ENCODE measurements at regions not wholly inside any gene's neighbourhood (a gene's known extent, or its start where the extent isn't known, plus 50 kb on each side); places are given as distances from the start of the nearest gene placed in this dataset.

DNA sequence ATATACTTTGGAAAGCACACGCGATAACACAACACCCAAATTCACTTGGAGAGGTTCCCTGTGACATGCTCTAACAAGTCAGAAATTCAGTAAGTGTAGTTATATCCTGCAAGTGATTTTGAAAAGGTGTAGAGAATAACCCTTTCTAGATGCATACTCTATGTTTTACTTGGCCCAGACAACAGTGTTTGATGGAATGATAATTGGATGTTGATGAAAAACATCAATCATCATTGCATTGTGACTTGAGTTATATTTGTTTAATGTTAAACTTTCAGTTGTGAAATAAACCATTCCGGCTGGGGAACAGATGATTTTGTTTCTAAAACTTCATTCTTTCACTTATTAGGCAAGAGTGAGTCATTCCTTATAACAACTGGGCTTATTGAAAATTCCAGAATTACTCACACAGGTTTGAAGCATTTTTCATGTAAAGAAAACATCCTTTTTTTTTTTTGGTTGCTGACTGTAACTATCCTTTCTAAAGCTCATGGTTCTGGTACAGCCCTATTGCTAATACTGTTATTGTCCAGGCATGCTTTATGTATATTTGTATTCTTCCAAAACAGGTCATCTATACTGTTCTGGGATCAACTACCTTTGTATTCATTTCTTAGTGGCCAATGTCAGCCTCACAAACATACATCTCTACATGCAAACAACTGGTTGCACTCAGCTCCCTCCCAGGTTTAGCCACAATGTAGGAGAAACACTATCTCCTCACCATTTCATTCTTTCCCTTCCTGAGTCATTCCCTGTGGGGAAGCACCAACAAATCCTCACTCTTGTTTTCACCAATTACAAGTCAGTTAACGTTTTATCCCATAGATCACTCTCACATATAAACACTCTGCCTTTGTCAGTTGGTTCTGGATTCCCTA, 121.2 kb upstream of the LRIG3 start:
- no peaks in the 10 kb centered on the region for H3K9me3 ChIP-seq
- no peak for TF ChIP-seq Cebpa-rat (IDR thresholded peaks at IDR 0.05)
- H4K20me1 ChIP-seq = no peaks in the 10 kb centered on the region
- no peak overlapping the region for H3K4me2 ChIP-seq
- no peak overlapping the region for H3K27ac ChIP-seq
- no peaks in the 10 kb centered on the region for H3K4me1 ChIP-seq
- H3K9ac ChIP-seq = no peak overlapping the region
- H3K27me3 ChIP-seq = no peaks in the 10 kb centered on the region
- no peak overlapping the region for H3K4me3 ChIP-seq
- H3K36me3 ChIP-seq = no peaks in the 10 kb centered on the region

DNA sequence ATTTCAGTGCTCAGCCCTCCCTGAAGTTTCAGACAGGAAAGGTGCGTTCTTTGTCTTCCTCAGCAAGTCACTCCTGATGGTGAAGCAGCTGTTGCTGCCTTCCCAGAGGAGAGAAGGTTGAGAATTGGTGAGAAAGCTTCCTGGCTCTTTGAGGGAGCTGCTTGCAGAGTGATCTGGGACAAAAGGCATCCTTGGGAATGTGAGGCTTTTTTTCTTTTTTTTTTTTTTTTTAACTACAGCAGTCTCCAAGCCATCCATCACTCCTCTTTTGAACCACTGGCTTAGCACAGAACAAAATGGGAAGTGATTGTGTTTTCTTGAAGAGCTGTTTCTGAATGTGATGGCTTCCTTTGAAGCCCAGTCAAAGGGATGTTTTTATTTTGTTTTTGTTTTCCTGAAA, 120.4 kb upstream of the LRIG3 start:
- Histone ChIP-seq H3K4me3 (no peak overlapping the region), H3K36me3 (no peaks in the 10 kb centered on the region), H3K27ac (no peak overlapping the region), H3K4me1 (no peaks in the 10 kb centered on the region), H3K27me3 (no peaks in the 10 kb centered on the region), H3K9ac (no peak overlapping the region), H3K9me3 (no peaks in the 10 kb centered on the region), H4K20me1 (no peaks in the 10 kb centered on the region), H3K4me2 (no peak overlapping the region)
- TF ChIP-seq Cebpa-rat (IDR thresholded peaks at IDR 0.05) = no peak

DNA sequence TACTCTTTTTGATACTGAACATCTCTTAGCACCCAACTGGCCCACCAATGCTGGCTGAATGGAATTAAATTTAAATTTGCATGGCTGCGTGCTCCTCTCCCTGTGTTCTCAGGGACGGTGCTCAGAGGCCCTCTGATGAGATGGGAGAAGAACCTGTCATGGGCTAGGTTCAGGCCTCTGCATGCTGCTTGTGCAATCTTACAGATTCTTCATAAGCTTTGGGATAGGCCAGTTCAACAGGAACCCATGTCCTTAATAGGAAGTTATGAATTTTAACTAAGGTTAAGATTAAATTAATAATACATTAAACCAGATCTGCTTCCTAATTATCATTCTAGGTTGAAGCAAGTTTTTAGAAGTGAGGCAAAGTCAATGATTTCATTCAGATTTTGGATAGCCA, 119.7 kb upstream of the LRIG3 start:
- Histone ChIP-seq H3K36me3 (no peaks in the 10 kb centered on the region), H3K4me3 (no peak overlapping the region), H3K4me2 (no peak overlapping the region), H3K9ac (no peak overlapping the region), H3K27me3 (no peaks in the 10 kb centered on the region), H3K27ac (no peak overlapping the region), H4K20me1 (no peaks in the 10 kb centered on the region), H3K4me1 (no peaks in the 10 kb centered on the region), H3K9me3 (no peaks in the 10 kb centered on the region)
- no peak for TF ChIP-seq Cebpa-rat (IDR thresholded peaks at IDR 0.05)

DNA sequence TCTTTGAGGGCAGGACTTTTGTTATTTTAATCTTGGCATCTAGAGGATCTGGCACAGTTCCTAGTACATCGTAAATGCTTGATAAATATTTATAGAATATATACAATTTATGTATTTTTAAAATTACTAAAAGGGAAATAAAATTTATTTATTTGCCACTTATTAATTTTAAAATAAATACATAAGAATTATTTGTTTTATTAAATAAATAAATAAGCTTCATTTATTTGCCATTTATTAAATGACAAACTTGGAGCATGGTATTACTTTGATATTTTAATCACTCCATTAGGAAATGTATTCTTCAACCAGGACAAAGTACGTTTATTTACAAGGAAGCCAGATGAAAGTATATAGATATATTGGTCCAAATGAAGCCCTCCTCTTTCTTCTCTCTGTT, 118.7 kb upstream of the LRIG3 start:
- H3K4me1 ChIP-seq = no peaks in the 10 kb centered on the region
- no peak overlapping the region for H3K4me2 ChIP-seq
- H3K27ac ChIP-seq = no peak overlapping the region
- no peaks in the 10 kb centered on the region for H3K36me3 ChIP-seq
- H3K9ac ChIP-seq = no peak overlapping the region
- TF ChIP-seq Cebpa-rat (IDR thresholded peaks at IDR 0.05) = no peak
- H3K27me3 ChIP-seq = no peaks in the 10 kb centered on the region
- H3K4me3 ChIP-seq = no peak overlapping the region
- H3K9me3 ChIP-seq = no peaks in the 10 kb centered on the region
- H4K20me1 ChIP-seq = no peaks in the 10 kb centered on the region

DNA sequence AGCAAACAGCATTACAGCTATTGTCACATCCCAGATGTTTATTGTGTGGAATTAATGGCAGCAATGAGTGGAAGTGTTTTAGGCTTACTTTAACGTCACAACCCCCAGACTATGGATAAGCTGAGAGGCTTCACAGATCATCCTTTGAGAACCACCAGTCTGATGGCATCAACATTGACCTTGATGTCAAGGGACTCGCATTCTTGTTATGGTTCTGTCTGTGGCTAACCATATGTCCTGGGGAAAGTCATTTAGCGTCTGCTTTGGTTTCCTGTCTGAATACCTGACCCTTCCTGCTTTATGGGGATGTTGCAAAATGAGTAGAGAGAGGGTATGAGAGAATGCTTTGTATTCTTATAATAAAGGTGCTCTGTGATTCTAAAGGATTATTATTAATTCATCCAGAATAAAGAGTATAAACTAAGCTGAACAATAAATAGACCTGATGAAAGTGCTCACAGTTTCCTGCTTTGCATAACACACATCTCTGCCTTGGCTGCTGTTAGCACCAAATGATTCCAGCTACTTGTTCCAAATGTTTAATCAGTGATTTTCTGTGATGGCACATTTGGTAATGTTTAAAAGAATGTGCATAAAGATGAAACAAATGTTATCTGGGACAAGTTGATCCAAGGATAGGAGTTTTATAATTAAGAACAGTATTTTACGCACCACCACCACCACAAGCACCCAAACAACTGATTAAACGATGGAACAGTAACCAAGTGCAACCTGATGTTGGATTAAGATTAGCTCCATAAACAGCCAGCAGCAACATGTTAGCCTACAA, 116.9 kb upstream of the LRIG3 start:
- H3K9me3 ChIP-seq = no peaks in the 10 kb centered on the region
- no peak overlapping the region for H3K4me3 ChIP-seq
- H3K27ac ChIP-seq = no peak overlapping the region
- H3K27me3 ChIP-seq = no peaks in the 10 kb centered on the region
- H3K9ac ChIP-seq = no peak overlapping the region
- no peak overlapping the region for H3K4me2 ChIP-seq
- TF ChIP-seq Cebpa-rat (IDR thresholded peaks at IDR 0.05) = no peak
- H4K20me1 ChIP-seq = no peaks in the 10 kb centered on the region
- H3K36me3 ChIP-seq = no peaks in the 10 kb centered on the region
- H3K4me1 ChIP-seq = no peaks in the 10 kb centered on the region

DNA sequence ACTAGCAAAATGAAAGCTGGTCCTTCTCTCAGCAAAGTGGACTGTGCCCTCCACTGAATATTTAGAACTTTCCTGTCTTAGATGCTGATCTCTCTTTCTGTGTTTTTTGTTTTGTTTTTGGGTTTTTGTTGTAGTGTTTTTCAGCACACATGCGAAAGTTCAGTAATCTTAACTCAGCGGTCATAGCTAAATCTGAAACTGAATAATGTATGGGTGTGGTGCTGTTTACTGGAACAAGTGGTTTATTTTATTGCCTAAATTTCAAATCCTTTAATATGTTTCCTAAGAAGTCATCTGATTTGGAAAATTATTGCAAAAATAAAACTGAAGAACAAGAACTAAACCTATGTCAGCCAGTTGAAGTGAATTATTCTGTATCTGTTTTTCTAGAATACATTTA, 116.0 kb upstream of the LRIG3 start:
- Histone ChIP-seq H3K4me1 (no peaks in the 10 kb centered on the region), H4K20me1 (no peaks in the 10 kb centered on the region)
- TF ChIP-seq Cebpa-rat (IDR thresholded peaks at IDR 0.05) = no peak

DNA sequence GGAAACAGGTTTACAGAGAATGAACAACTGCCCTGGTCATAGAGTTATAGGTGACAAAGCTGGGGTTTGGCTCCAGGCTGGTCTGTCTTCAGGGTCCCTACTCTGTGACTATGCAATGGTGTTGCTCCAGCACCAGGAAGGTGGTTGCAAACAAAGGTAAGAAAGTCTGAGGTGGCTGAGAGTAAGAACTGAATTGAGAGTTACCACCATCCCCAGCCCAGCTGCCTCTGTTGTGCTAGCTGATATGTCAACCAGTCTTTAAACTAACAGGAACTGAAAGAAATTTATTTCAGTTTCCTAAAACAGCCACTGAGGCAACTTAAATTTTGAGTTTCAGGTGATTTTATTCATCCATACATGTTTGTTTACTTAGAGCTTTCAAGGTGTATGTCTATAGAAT, 111.0 kb upstream of the LRIG3 start:
- H3K9me3 ChIP-seq = no peaks in the 10 kb centered on the region
- H4K20me1 ChIP-seq = no peaks in the 10 kb centered on the region
- TF ChIP-seq Cebpa-rat (IDR thresholded peaks at IDR 0.05) = no peak
- H3K27me3 ChIP-seq = no peaks in the 10 kb centered on the region
- no peaks in the 10 kb centered on the region for H3K4me1 ChIP-seq
- no peak overlapping the region for H3K9ac ChIP-seq
- no peak overlapping the region for H3K27ac ChIP-seq
- no peak overlapping the region for H3K4me2 ChIP-seq
- no peak overlapping the region for H3K4me3 ChIP-seq
- H3K36me3 ChIP-seq = no peaks in the 10 kb centered on the region

More for the DNA sequence above, 116.0 kb upstream of the LRIG3 start:
- Histone ChIP-seq H3K9ac (no peak overlapping the region), H3K36me3 (no peaks in the 10 kb centered on the region), H3K27ac (no peak overlapping the region), H3K4me2 (no peak overlapping the region), H3K4me3 (no peak overlapping the region), H3K9me3 (no peaks in the 10 kb centered on the region), H3K27me3 (no peaks in the 10 kb centered on the region)

DNA sequence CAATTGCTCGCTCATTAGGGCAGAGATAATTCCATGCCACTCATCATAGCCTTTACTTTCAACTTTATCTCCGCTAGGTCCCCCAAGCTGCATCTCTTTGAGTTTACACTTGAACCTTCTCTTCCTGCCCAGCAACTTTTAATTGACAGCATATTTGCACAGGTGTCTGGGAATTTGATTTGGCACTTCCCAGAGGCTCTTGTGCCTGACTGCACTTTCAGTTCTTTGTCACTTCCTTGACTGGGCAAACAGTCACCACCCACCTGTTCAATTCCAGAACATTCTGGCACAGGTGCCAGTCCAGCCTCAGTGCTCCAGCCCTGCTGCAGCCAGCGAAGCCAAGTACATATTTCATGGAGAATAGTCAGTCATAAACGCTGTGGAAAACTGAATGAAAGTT, 110.1 kb upstream of the LRIG3 start:
- H3K4me3 ChIP-seq = no peak overlapping the region

DNA sequence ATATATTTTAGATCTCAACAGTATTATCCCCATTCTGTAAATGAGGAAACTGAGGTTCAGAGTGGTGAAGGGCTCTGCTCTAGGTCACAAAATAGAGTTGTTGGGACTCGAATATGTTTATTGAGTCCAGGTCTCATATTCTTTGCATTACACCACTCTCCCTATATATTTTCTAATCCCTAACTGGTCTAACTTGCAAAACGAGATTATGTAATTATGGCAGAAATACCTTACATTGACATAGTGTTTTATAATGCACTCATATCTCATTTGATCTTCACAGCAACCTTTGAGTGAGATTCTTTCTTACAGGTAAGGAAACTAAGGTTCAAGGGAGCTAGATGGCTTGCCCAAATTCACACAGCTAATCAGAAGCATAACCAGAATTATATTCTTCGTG, 106.9 kb upstream of the LRIG3 start:
- H4K20me1 ChIP-seq = no peaks in the 10 kb centered on the region
- no peaks in the 10 kb centered on the region for H3K9me3 ChIP-seq
- TF ChIP-seq Cebpa-rat (IDR thresholded peaks at IDR 0.05) = no peak
- no peaks in the 10 kb centered on the region for H3K36me3 ChIP-seq
- H3K4me3 ChIP-seq = no peak overlapping the region
- no peak overlapping the region for H3K27ac ChIP-seq
- no peak overlapping the region for H3K9ac ChIP-seq
- no peak overlapping the region for H3K4me2 ChIP-seq
- no peaks in the 10 kb centered on the region for H3K4me1 ChIP-seq
- no peaks in the 10 kb centered on the region for H3K27me3 ChIP-seq

More for the DNA sequence above, 110.1 kb upstream of the LRIG3 start:
- H4K20me1 ChIP-seq = no peaks in the 10 kb centered on the region
- no peak for TF ChIP-seq Cebpa-rat (IDR thresholded peaks at IDR 0.05)
- no peaks in the 10 kb centered on the region for H3K9me3 ChIP-seq
- H3K4me2 ChIP-seq = no peak overlapping the region
- H3K9ac ChIP-seq = no peak overlapping the region
- no peaks in the 10 kb centered on the region for H3K27me3 ChIP-seq
- no peaks in the 10 kb centered on the region for H3K4me1 ChIP-seq
- H3K27ac ChIP-seq = no peak overlapping the region
- H3K36me3 ChIP-seq = no peaks in the 10 kb centered on the region

DNA sequence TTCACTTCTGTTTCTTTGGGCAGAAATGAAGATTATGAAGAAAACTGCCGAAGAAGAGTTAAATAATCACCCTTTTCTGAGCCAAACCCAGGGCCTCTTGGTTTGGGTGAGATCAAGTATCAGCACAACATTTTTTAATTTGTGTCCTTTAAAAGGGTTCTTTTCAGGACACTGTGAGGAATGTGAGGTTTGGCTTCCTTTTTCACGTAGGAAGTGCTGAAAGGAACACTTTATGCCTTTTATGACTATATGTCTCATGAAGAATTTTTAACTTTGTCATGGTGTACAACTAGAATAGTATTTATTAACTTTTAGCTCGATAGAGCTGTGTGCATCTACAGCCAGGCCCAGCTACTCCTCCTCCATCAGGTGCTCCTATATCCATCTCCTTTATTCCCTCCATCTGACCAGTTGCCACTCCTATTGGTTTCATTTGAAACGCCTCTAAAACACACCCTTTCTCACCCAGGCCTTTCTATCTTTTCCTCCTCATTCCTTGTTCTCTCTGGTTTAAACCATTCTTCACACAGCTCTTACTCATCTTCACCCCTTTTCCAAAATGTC, 103.6 kb upstream of the LRIG3 start:
- Histone ChIP-seq H3K4me3 (no peak overlapping the region), H4K20me1 (no peaks in the 10 kb centered on the region), H3K9ac (no peak overlapping the region), H3K4me2 (no peak overlapping the region), H3K36me3 (no peaks in the 10 kb centered on the region), H3K27me3 (no peaks in the 10 kb centered on the region), H3K4me1 (no peaks in the 10 kb centered on the region), H3K27ac (no peak overlapping the region), H3K9me3 (no peaks in the 10 kb centered on the region)
- TF ChIP-seq Cebpa-rat (IDR thresholded peaks at IDR 0.05) = no peak
